ENCODE measurements at regions not wholly inside any gene's neighbourhood (a gene's known extent, or its start where the extent isn't known, plus 50 kb on each side); places are given as distances from the start of the nearest gene placed in this dataset.

GRCh38 chr11:76276781-76277155 lies 70.5 kb upstream of the WNT11 start:
- no peak overlapping the region for H3K9ac ChIP-seq (ENCODE audit: low read length)
- no peaks in the 10 kb centered on the region for H3K9me2 ChIP-seq (ENCODE audit: low read depth, low read length)
- no peak overlapping the region for H3K4me3 ChIP-seq (ENCODE audit: low read depth, low read length, poor library complexity, severe bottlenecking)
- no peak overlapping the region for H3K4me2 ChIP-seq (ENCODE audit: low read length)
- H3K79me2 ChIP-seq (ENCODE audit: insufficient read depth, low read length), result no peaks in the 10 kb centered on the region
- H3K9me3 ChIP-seq (ENCODE audit: low read length), result no peaks in the 10 kb centered on the region
- H3K27me3 ChIP-seq (ENCODE audit: insufficient read depth, low read length), result peaks cover 16% of the 10 kb centered on the region
- TF ChIP-seq CTCF (IDR thresholded peaks at IDR 0.05; ENCODE audit: low read length) (no peak), EZH2 (IDR thresholded peaks at IDR 0.05; ENCODE audit: borderline replicate concordance, low read length) (no peak)
- no peak overlapping the region for H2AFZ ChIP-seq (ENCODE audit: low read length)
- H3F3A ChIP-seq (ENCODE audit: insufficient read depth, low read length), result no peaks in the 10 kb centered on the region
- no peaks in the 10 kb centered on the region for H4K20me1 ChIP-seq (ENCODE audit: insufficient read depth, low read length)
- no peaks in the 10 kb centered on the region for H3K4me1 ChIP-seq (ENCODE audit: insufficient read depth, low read length, severe bottlenecking)
- H3K36me3 ChIP-seq (ENCODE audit: insufficient read depth, low read length), result no peaks in the 10 kb centered on the region
- H3K27ac ChIP-seq (ENCODE audit: low read depth, low read length, poor library complexity, severe bottlenecking), result no peak overlapping the region

- TF ChIP-seq CTCF (IDR thresholded peaks at IDR 0.05; ENCODE audit: low read length) (no peak), EZH2 (IDR thresholded peaks at IDR 0.05; ENCODE audit: borderline replicate concordance, low read length) (no peak)
- Histone ChIP-seq H3F3A (ENCODE audit: insufficient read depth, low read length) (no peaks in the 10 kb centered on the region), H3K27me3 (ENCODE audit: insufficient read depth, low read length) (peaks cover 16% of the 10 kb centered on the region), H3K79me2 (ENCODE audit: insufficient read depth, low read length) (no peaks in the 10 kb centered on the region), H3K9me3 (ENCODE audit: low read length) (no peaks in the 10 kb centered on the region), H3K36me3 (ENCODE audit: insufficient read depth, low read length) (no peaks in the 10 kb centered on the region), H4K20me1 (ENCODE audit: insufficient read depth, low read length) (no peaks in the 10 kb centered on the region), H3K9ac (ENCODE audit: low read length) (no peak overlapping the region), H3K4me3 (ENCODE audit: low read depth, low read length, poor library complexity, severe bottlenecking) (no peak overlapping the region), H3K27ac (ENCODE audit: low read depth, low read length, poor library complexity, severe bottlenecking) (no peak overlapping the region), H2AFZ (ENCODE audit: low read length) (no peak overlapping the region), H3K4me1 (ENCODE audit: insufficient read depth, low read length, severe bottlenecking) (no peaks in the 10 kb centered on the region), H3K4me2 (ENCODE audit: low read length) (no peak overlapping the region), H3K9me2 (ENCODE audit: low read depth, low read length) (no peaks in the 10 kb centered on the region)
These were observed 69.9 kb upstream of the WNT11 start for GRCh38 chr11:76276046-76276780.

DNA sequence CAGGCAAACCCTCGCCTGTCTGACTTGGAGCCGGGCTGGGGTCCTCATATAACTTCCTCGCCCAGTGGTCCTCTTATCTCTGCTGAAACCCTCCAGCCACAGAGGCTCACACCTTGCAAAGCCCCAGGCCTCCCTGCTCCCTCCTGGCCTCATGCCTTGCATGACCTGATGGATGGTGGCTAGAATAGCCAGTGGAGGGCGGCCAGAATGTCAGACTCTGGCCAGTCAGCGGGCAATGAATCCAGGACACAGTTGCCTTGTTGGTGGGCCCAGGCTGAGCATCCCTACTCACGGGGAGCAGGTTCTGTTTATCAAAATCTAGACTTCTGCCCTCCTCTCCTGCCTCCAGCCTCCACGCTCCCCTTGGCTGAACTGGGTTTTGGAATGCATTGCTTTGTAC lies 69.1 kb upstream of the WNT11 start:
- H3K9me3 ChIP-seq (ENCODE audit: low read length), result no peaks in the 10 kb centered on the region
- no peaks in the 10 kb centered on the region for H3K4me1 ChIP-seq (ENCODE audit: insufficient read depth, low read length, severe bottlenecking)
- H3K4me2 ChIP-seq (ENCODE audit: low read length), result no peak overlapping the region
- no peaks in the 10 kb centered on the region for H3F3A ChIP-seq (ENCODE audit: insufficient read depth, low read length)
- H3K9me2 ChIP-seq (ENCODE audit: low read depth, low read length), result no peaks in the 10 kb centered on the region
- H4K20me1 ChIP-seq (ENCODE audit: insufficient read depth, low read length), result no peaks in the 10 kb centered on the region
- H2AFZ ChIP-seq (ENCODE audit: low read length), result no peak overlapping the region
- no peak for TF ChIP-seq CTCF (IDR thresholded peaks at IDR 0.05; ENCODE audit: low read length)
- TF ChIP-seq EZH2 (IDR thresholded peaks at IDR 0.05; ENCODE audit: borderline replicate concordance, low read length), result no peak
- H3K79me2 ChIP-seq (ENCODE audit: insufficient read depth, low read length), result no peaks in the 10 kb centered on the region
- no peak overlapping the region for H3K27ac ChIP-seq (ENCODE audit: low read depth, low read length, poor library complexity, severe bottlenecking)
- no peak overlapping the region for H3K9ac ChIP-seq (ENCODE audit: low read length)
- H3K27me3 ChIP-seq (ENCODE audit: insufficient read depth, low read length), result peaks cover 16% of the 10 kb centered on the region
- no peak overlapping the region for H3K4me3 ChIP-seq (ENCODE audit: low read depth, low read length, poor library complexity, severe bottlenecking)
- no peaks in the 10 kb centered on the region for H3K36me3 ChIP-seq (ENCODE audit: insufficient read depth, low read length)

Measured in OCI-LY1 (cell line).